ENCODE measurements at regions not wholly inside any gene's neighbourhood (a gene's known extent, or its start where the extent isn't known, plus 50 kb on each side); places are given as distances from the start of the nearest gene placed in this dataset.

GRCh38 chr13:84686458-84686857 is 804.2 kb upstream of the SLITRK1 start:
- DNase-seq = no peak

- DNase-seq = no peak
These were observed 802.5 kb upstream of the SLITRK1 start for GRCh38 chr13:84684804-84685203.

GRCh38 chr13:84684048-84684662 is 801.9 kb upstream of the SLITRK1 start:
- DNase-seq = no peak

GRCh38 chr13:84683448-84683847 is 801.2 kb upstream of the SLITRK1 start:
- DNase-seq = no peak

- no peak for DNase-seq
These were observed 795.6 kb upstream of the SLITRK1 start for GRCh38 chr13:84677836-84678235.

- DNase-seq = no peak
These were observed 790.3 kb upstream of the SLITRK1 start for GRCh38 chr13:84672616-84673015.

- DNase-seq = no peak
These were observed 788.0 kb upstream of the SLITRK1 start for GRCh38 chr13:84670245-84670644.

GRCh38 chr13:84668637-84669036 is 786.4 kb upstream of the SLITRK1 start:
- DNase-seq = no peak

- no peak for DNase-seq
These were observed 780.2 kb upstream of the SLITRK1 start for GRCh38 chr13:84662491-84662890.

- no peak for DNase-seq
These were observed 779.4 kb upstream of the SLITRK1 start for GRCh38 chr13:84661718-84662117.

- DNase-seq = no peak
These were observed 777.0 kb upstream of the SLITRK1 start for GRCh38 chr13:84659359-84659661.

GRCh38 chr13:84658491-84659358 is 776.5 kb upstream of the SLITRK1 start:
- DNase-seq = no peak

GRCh38 chr13:84655677-84656076 is 773.4 kb upstream of the SLITRK1 start:
- DNase-seq = no peak

- no peak for DNase-seq
These were observed 772.5 kb upstream of the SLITRK1 start for GRCh38 chr13:84654654-84655275.

- no peak for DNase-seq
These were observed 771.8 kb upstream of the SLITRK1 start for GRCh38 chr13:84653915-84654534.

GRCh38 chr13:84651705-84652104 is 769.4 kb upstream of the SLITRK1 start:
- DNase-seq = no peak

- DNase-seq = no peak
These were observed 769.0 kb upstream of the SLITRK1 start for GRCh38 chr13:84651288-84651687.

GRCh38 chr13:84649853-84650252 is 767.6 kb upstream of the SLITRK1 start:
- no peak for DNase-seq

GRCh38 chr13:84648069-84648640 is 765.9 kb upstream of the SLITRK1 start:
- no peak for DNase-seq

- no peak for DNase-seq
These were observed 764.7 kb upstream of the SLITRK1 start for GRCh38 chr13:84646957-84647356.

- DNase-seq = no peak
These were observed 763.1 kb upstream of the SLITRK1 start for GRCh38 chr13:84645196-84646012.

GRCh38 chr13:84641491-84641890 is 759.2 kb upstream of the SLITRK1 start:
- no peak for DNase-seq

- DNase-seq = no peak
These were observed 758.4 kb upstream of the SLITRK1 start for GRCh38 chr13:84640691-84641090.

Measured in NCI-H1694 (cell line).